ENCODE measurements at regions not wholly inside any gene's neighbourhood (a gene's known extent, or its start where the extent isn't known, plus 50 kb on each side); places are given as distances from the start of the nearest gene placed in this dataset.
"Not testable (repeated sequence)": the region's sequence is repeated elsewhere in the genome, so short reads cannot be mapped to it uniquely, and the experiment has no call there.

DNA sequence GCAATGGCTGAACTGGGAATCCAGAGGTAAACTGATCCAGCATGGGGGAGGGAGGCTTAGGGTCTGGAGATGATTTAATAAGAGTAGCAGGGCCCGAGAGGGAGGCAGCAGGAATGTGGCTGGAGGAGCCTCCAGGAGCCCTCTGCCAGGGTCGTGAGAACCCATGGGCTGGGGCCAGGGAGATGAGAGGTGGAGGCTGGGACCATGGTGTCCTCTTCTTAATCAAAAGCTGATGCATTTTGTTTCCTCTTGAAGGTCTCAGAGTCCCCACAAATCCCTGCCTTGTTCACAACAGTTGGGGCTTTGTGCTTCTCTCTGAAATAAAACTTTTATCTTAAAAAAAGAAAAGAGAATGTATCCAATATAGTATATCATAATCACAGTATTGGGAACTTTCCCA, 123.7 kb upstream of the ZNF516 start:
- peaks cover 18 to 22% of the 10 kb centered on the region in 2 experiments for H3K4me1 ChIP-seq (ENCODE audit: control insufficient read depth in 1 of 2, insufficient read depth in 1 of 2, low read depth in 1 of 2, low read length in 1 of 2)
- H3K27ac ChIP-seq = peak overlapping the region; percentile 84
- H3K9me3 ChIP-seq = no peaks in the 10 kb centered on the region
- H3K27me3 ChIP-seq = no peaks in the 10 kb centered on the region
- no peaks in the 10 kb centered on the region for H3K36me3 ChIP-seq
- H3K4me3 ChIP-seq (ENCODE audit: low read depth in 1 of 2, low read length in 1 of 2) = no peak overlapping the region
- TF ChIP-seq, protein P1, sequence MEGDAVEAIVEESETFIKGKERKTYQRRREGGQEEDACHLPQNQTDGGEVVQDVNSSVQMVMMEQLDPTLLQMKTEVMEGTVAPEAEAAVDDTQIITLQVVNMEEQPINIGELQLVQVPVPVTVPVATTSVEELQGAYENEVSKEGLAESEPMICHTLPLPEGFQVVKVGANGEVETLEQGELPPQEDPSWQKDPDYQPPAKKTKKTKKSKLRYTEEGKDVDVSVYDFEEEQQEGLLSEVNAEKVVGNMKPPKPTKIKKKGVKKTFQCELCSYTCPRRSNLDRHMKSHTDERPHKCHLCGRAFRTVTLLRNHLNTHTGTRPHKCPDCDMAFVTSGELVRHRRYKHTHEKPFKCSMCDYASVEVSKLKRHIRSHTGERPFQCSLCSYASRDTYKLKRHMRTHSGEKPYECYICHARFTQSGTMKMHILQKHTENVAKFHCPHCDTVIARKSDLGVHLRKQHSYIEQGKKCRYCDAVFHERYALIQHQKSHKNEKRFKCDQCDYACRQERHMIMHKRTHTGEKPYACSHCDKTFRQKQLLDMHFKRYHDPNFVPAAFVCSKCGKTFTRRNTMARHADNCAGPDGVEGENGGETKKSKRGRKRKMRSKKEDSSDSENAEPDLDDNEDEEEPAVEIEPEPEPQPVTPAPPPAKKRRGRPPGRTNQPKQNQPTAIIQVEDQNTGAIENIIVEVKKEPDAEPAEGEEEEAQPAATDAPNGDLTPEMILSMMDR (IDR thresholded peaks at IDR 0.05) = no peak

DNA sequence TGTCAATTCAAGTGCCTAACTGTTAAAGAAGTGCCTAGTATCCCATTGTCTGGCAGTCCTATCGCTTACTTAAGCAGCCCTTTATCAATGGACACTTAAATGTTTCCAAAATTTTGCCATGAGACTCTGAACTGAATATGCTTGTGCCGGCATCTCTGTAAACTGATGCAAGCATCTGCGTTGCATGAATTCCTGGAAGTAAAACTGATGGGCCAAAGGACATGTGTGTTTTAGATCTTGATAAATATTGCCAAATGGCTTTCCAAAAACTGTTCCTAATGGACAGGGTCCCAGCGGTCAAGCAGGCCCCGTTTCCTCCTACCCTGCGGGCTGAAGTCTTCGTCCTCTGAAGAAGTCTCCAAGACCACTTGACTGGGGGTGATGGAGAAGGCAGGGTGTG, 121.3 kb upstream of the ZNF516 start:
- Histone ChIP-seq H3K36me3 (no peaks in the 10 kb centered on the region), H3K4me1 (ENCODE audit: control insufficient read depth in 1 of 2, insufficient read depth in 1 of 2, low read depth in 1 of 2, low read length in 1 of 2) (peaks cover 18 to 22% of the 10 kb centered on the region in 2 experiments), H3K27ac (no peak overlapping the region), H3K9me3 (no peaks in the 10 kb centered on the region), H3K27me3 (no peaks in the 10 kb centered on the region), H3K4me3 (ENCODE audit: low read depth in 1 of 2, low read length in 1 of 2) (no peak overlapping the region)
- TF ChIP-seq, protein P1 (IDR thresholded peaks at IDR 0.05) = no peak

DNA sequence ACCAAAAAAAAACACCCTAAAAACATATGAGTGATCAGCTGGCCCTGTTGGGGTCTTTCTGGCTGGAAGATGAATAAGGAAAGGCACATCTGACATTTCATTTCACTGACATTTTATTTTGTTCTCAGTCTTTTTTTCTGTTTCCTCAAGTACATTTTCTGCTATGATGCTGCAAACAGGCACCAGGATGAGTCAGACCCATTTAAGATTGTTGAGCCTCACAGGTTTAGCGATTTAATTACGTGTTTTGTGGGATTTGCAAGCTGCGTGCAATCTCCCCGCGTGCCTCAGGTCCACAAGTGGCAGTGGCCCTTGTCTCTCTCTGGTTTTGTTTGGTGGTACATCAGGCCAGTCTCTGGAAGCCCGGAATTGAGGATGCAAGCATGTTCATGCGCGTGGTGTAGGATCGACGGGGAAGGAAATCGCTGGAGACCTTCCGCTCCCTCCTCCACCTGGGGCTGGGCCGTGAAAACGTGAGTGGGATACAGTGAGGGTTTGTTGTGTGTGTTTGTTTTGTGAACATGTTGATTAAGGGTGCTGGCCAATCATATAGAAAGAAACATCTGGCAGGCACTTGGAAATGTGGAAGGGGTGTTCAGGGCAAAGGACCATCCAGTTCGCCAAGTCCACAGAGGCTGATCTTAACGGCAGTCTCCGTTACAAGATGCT, 120.2 kb upstream of the ZNF516 start:
- Histone ChIP-seq H3K4me3 (ENCODE audit: low read depth in 1 of 2, low read length in 1 of 2) (no peak overlapping the region), H3K36me3 (no peaks in the 10 kb centered on the region), H3K27ac (no peak overlapping the region), H3K9me3 (no peaks in the 10 kb centered on the region), H3K27me3 (no peaks in the 10 kb centered on the region), H3K4me1 (ENCODE audit: control insufficient read depth in 1 of 2, insufficient read depth in 1 of 2, low read depth in 1 of 2, low read length in 1 of 2) (peaks cover 14% of the 10 kb centered on the region in 2 experiments)
- TF ChIP-seq, protein P1 (IDR thresholded peaks at IDR 0.05) = no peak

DNA sequence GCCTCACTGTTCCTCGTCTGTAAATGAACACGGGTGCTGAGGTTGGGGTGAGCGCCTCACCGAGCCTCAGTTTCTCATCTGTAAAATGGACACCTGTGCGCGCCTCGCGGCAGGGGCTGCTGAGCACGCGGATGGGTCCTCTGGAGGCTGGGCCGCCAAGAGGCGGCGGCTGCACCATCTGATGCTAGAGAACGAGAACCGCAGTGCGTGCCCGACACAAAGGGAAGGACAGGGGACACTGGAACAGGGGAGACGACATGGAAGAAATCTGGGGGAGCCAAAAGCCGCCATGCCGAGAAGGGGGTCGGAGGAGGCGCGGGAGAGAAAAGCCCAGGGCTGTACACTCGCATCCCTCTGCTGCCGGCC, 118.7 kb upstream of the ZNF516 start:
- TF ChIP-seq, protein P1 (IDR thresholded peaks at IDR 0.05) = no peak
- no peaks in the 10 kb centered on the region for H3K4me1 ChIP-seq (ENCODE audit: control insufficient read depth in 1 of 2, insufficient read depth in 1 of 2, low read depth in 1 of 2, low read length in 1 of 2)
- no peaks in the 10 kb centered on the region for H3K36me3 ChIP-seq
- no peak overlapping the region for H3K27ac ChIP-seq
- H3K4me3 ChIP-seq (ENCODE audit: low read depth in 1 of 2, low read length in 1 of 2) = no peak overlapping the region
- no peaks in the 10 kb centered on the region for H3K27me3 ChIP-seq
- H3K9me3 ChIP-seq = no peaks in the 10 kb centered on the region

DNA sequence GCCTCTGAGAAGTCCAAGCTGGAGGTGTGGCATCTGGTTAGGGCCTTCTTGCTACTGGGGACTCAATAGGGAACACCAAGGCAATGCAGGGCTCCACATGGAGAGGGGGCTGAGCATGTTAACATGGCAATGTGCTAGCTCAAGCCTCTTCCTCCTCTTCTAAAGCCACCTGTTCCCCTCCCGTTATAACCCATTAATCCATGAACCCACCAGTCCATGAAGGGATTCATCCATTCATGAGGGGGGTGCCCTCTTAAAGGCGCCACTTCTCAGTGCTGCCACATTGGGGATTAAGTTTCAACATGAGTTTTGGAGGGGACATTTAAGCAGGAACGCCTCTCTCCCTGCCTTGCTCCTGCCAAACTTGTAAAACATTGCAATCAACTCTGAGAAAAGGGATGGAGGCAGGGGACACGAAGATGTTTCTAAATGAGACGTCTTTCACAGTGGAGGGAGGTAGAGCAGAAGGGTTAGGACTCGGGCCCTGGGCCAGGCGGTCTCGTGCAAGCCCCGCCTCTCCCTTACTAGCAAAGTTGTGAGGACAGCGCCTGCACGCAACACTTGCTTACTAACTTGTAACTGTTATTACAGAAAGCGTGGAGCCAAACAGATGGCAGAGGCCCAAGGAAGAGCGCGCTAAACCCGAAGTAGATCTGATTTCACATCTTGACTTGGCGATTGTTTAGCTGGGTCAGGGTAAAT, 118.2 kb upstream of the ZNF516 start:
- Histone ChIP-seq H3K36me3 (no peaks in the 10 kb centered on the region), H3K27ac (no peak overlapping the region), H3K4me1 (ENCODE audit: control insufficient read depth in 1 of 2, insufficient read depth in 1 of 2, low read depth in 1 of 2, low read length in 1 of 2) (no peaks in the 10 kb centered on the region), H3K9me3 (no peaks in the 10 kb centered on the region), H3K27me3 (no peaks in the 10 kb centered on the region), H3K4me3 (ENCODE audit: low read depth in 1 of 2, low read length in 1 of 2) (no peak overlapping the region)
- TF ChIP-seq, protein P1 (IDR thresholded peaks at IDR 0.05) = no peak

DNA sequence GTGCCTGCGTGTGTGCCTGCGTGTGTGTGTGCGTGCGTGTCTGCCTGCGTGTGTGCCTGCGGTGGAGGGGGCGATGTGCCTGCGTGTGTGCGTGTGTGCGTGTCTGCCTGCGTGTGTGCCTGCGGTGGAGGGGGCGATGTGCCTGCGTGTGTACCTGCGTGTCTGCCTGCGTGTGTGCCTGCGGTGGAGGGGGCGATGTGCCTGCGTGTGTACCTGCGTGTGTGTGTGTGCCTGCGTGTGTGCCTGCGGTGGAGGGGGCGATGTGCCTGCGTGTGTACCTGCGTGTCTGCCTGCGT, 116.7 kb upstream of the ZNF516 start:
- not testable (repeated sequence) for H3K36me3 ChIP-seq; H3K9me3 ChIP-seq; H3K4me1 ChIP-seq (ENCODE audit: control insufficient read depth in 1 of 2, insufficient read depth in 1 of 2, low read depth in 1 of 2, low read length in 1 of 2); H3K27ac ChIP-seq; H3K27me3 ChIP-seq; H3K4me3 ChIP-seq (ENCODE audit: low read depth in 1 of 2, low read length in 1 of 2)
